Smooth muscle cell (in vitro differentiated cells): ENCODE measurements at regions not wholly inside any gene's neighbourhood (a gene's known extent, or its start where the extent isn't known, plus 50 kb on each side); places are given as distances from the start of the nearest gene placed in this dataset.

Experiments
- DNase-seq: peaks from one replicate; lab custom pipeline; 2025; ENCODE audit not compliant: unreplicated experiment; lab: John Stamatoyannopoulos, UW
- H2AFZ ChIP-seq: fragments of 200-600 bp; sonication (generic); 2 replicates; pipeline ENCODE4 v1.6.0; 2016; ENCODE audit warnings: antibody characterized with exemption, low read depth, mild to moderate bottlenecking
- H3F3A ChIP-seq: fragments of 200-600 bp; sonication (generic); 2 replicates; pipeline ENCODE4 v1.6.0; 2017; ENCODE audit warnings: antibody characterized with exemption, low read depth
- H3K27ac ChIP-seq: fragments of 200-600 bp; sonication (generic); 2 replicates; pipeline ENCODE4 v1.5.1; 2016; ENCODE audit warnings: low read depth, mild to moderate bottlenecking
- H3K27me3 ChIP-seq: fragments of 200-600 bp; sonication (generic); 2 replicates; pipeline ENCODE4 v1.6.1; 2016; ENCODE audit warnings: low read depth, mild to moderate bottlenecking
- H3K36me3 ChIP-seq: fragments of 200-600 bp; sonication (generic); 2 replicates; pipeline ENCODE4 v1.5.1; 2016; ENCODE audit warnings: low read depth
- H3K4me1 ChIP-seq: fragments of 200-600 bp; sonication (generic); 2 replicates; pipeline ENCODE4 v1.5.1; 2016; ENCODE audit warnings: low read depth
- H3K4me2 ChIP-seq: fragments of 200-600 bp; sonication (generic); 2 replicates; pipeline ENCODE4 v1.6.0; 2016; ENCODE audit warnings: mild to moderate bottlenecking
- H3K4me3 ChIP-seq: fragments of 200-600 bp; sonication (generic); 2 replicates; pipeline ENCODE4 v1.5.1; 2016; ENCODE audit warnings: mild to moderate bottlenecking
- H3K79me2 ChIP-seq: fragments of 200-600 bp; sonication (generic); 2 replicates; pipeline ENCODE4 v1.6.0; 2016; ENCODE audit warnings: low read depth, mild to moderate bottlenecking
- H3K9ac ChIP-seq: fragments of 200-600 bp; sonication (generic); 2 replicates; pipeline ENCODE4 v1.6.0; 2016; ENCODE audit warnings: low read depth
- H3K9me3 ChIP-seq: fragments of 200-600 bp; sonication (generic); replicated peaks from 2 replicates; pipeline ENCODE4 v1.5.1; 2016; ENCODE audit warnings: low read depth
- H4K20me1 ChIP-seq: fragments of 200-600 bp; sonication (generic); 2 replicates; pipeline ENCODE4 v1.6.0; 2016; ENCODE audit warnings: low read depth
- WGBS: methylation state at CpG from one replicate; pipeline ENCODE4 v1.1.7; 2016; ENCODE audit warnings: low lambda C conversion rate; 5-methylcytosine and 5-hydroxymethylcytosine counted together
- TF ChIP-seq, protein P1 (sequence below): fragments of 200-600 bp; sonication (generic); IDR thresholded peaks from 2 replicates; pipeline ENCODE4 v1.5.1; 2017; ENCODE audit warnings: borderline replicate concordance, mild to moderate bottlenecking, antibody characterized with exemption; ENCODE audit not compliant: insufficient read depth, poor library complexity, severe bottlenecking

GRCh38 chr20:57867181-57867803 lies 157.5 kb upstream of the PMEPA1 start:
- Histone ChIP-seq H3K27me3 (peaks cover 14% of the 10 kb centered on the region), H3K4me3 (no peak overlapping the region)
- WGBS = 91% methylated on average over 10 of the region's 10 CpGs

DNA sequence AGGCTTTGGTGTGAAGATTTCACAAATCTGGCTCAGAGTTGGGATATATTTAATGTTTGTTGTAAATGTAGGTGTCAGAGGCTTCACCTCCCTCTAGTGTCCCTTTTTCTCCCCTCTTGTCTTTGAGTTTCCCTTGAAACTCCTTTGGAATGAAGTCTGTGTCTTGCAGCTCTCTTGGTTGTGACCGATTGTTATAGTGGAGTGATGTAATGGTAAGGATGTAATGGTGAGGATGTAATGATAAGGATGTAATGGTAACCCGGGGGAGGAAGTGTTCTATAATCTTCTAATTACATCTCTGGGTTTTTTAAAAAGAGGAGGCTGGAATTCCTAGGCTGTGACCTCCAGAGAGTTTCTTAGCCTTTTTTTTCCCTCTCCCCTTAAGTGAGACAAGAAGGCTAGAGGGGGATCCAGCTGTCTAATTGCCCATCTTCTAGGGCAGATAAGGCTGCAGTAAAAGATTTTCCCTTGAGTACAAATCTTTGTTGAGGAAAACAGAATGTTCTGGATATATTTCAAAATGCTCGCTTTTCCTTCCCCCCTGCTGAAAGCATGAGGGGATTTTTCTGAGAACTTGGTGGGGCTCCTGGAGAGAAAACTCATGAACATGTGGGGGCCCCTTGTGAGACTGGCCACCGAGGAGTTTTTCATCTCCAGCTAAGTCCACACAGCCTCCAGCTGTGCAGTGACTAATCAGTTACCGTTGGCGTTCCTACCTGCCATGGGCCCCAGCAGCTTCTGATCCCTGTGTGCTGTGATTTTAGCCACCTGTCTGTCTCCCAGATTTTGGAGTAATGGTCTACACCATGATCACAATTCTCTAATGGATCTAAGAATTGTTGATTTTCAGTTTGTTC lies 156.7 kb upstream of the PMEPA1 start:
- Histone ChIP-seq H2AFZ (no peak overlapping the region), H3K9me3 (no peaks in the 10 kb centered on the region), H3K9ac (no peak overlapping the region), H3K79me2 (no peaks in the 10 kb centered on the region), H3K27ac (peak overlapping the region; percentile 2), H3K4me3 (no peak overlapping the region), H4K20me1 (no peaks in the 10 kb centered on the region), H3K4me2 (no peak overlapping the region), H3K27me3 (peaks cover 14% of the 10 kb centered on the region), H3K36me3 (no peaks in the 10 kb centered on the region), H3K4me1 (peaks cover 5% of the 10 kb centered on the region), H3F3A (no peaks in the 10 kb centered on the region)
- TF ChIP-seq, protein P1, sequence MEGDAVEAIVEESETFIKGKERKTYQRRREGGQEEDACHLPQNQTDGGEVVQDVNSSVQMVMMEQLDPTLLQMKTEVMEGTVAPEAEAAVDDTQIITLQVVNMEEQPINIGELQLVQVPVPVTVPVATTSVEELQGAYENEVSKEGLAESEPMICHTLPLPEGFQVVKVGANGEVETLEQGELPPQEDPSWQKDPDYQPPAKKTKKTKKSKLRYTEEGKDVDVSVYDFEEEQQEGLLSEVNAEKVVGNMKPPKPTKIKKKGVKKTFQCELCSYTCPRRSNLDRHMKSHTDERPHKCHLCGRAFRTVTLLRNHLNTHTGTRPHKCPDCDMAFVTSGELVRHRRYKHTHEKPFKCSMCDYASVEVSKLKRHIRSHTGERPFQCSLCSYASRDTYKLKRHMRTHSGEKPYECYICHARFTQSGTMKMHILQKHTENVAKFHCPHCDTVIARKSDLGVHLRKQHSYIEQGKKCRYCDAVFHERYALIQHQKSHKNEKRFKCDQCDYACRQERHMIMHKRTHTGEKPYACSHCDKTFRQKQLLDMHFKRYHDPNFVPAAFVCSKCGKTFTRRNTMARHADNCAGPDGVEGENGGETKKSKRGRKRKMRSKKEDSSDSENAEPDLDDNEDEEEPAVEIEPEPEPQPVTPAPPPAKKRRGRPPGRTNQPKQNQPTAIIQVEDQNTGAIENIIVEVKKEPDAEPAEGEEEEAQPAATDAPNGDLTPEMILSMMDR = no peak
- no peak for DNase-seq
- WGBS = 28% methylated on average over 6 of the region's 6 CpGs

More at GRCh38 chr20:57867181-57867803, 157.5 kb upstream of the PMEPA1 start:
- Histone ChIP-seq H3F3A (no peaks in the 10 kb centered on the region), H4K20me1 (no peaks in the 10 kb centered on the region), H3K4me1 (peaks cover 5% of the 10 kb centered on the region), H3K36me3 (no peaks in the 10 kb centered on the region), H3K9me3 (no peaks in the 10 kb centered on the region), H3K4me2 (no peak overlapping the region), H3K27ac (peak overlapping the region; percentile 2), H3K79me2 (no peaks in the 10 kb centered on the region), H2AFZ (no peak overlapping the region), H3K9ac (no peak overlapping the region)
- TF ChIP-seq, protein P1 = no peak
- no peak for DNase-seq

- TF ChIP-seq, protein P1 = no peak
- H3K36me3 ChIP-seq = no peaks in the 10 kb centered on the region
- H3K4me1 ChIP-seq = peaks cover 5% of the 10 kb centered on the region
- H3F3A ChIP-seq = no peaks in the 10 kb centered on the region
- peaks cover 14% of the 10 kb centered on the region for H3K27me3 ChIP-seq
- no peak overlapping the region for H3K4me2 ChIP-seq
- no peaks in the 10 kb centered on the region for H3K79me2 ChIP-seq
- no peak overlapping the region for H3K4me3 ChIP-seq
- DNase-seq = no peak
- H3K9ac ChIP-seq = no peak overlapping the region
- no peaks in the 10 kb centered on the region for H4K20me1 ChIP-seq
- H2AFZ ChIP-seq = no peak overlapping the region
- H3K27ac ChIP-seq = no peak overlapping the region
- 88% methylated on average over 2 of the region's 2 CpGs for WGBS
- no peaks in the 10 kb centered on the region for H3K9me3 ChIP-seq
These were observed 155.5 kb upstream of the PMEPA1 start for GRCh38 chr20:57865266-57865665.
